ENCODE measurements at regions not wholly inside any gene's neighbourhood (a gene's known extent, or its start where the extent isn't known, plus 50 kb on each side); places are given as distances from the start of the nearest gene placed in this dataset.

- Histone ChIP-seq H3K27me3 (replicated peaks in 1 of 4; ENCODE audit: control insufficient read depth in 3 of 4, extremely low read depth in 1 of 4, insufficient read depth in 3 of 4, low read length in 3 of 4) (no peaks in the 10 kb centered on the region), H3K4me1 (replicated peaks in 1 of 4; ENCODE audit: control insufficient read depth in 3 of 4, insufficient read depth in 4 of 4, low read length in 3 of 4) (no peaks in the 10 kb centered on the region), H4K20me1 (replicated peaks in 1 of 2; ENCODE audit: control insufficient read depth in 1 of 2, insufficient read depth in 2 of 2, low read length in 2 of 2) (no peaks in the 10 kb centered on the region), H4K91ac (replicated peaks; ENCODE audit: insufficient read length, low read length) (no peak overlapping the region), H4K8ac (ENCODE audit: extremely low read depth, insufficient read depth, low read length) (no peak overlapping the region), H2BK5ac (ENCODE audit: low read depth, low read length) (no peak overlapping the region), H3K23ac (ENCODE audit: insufficient read length) (no peak overlapping the region), H3K79me2 (ENCODE audit: control insufficient read depth in 1 of 2, insufficient read depth in 2 of 2, low read length in 2 of 2) (no peaks in the 10 kb centered on the region), H3K23me2 (ENCODE audit: low read depth, low read length) (no peaks in the 10 kb centered on the region), H2AK5ac (ENCODE audit: low read depth, low read length) (no peak overlapping the region), H2BK20ac (ENCODE audit: low read length) (no peak overlapping the region), H3K9ac (replicated peaks in 1 of 4; ENCODE audit: extremely low read depth in 1 of 4, low read depth in 3 of 4, low read length in 3 of 4) (no peak overlapping the region), H2BK15ac (ENCODE audit: low read length) (no peak overlapping the region), H3K27ac (ENCODE audit: low read depth, low read length) (no peak overlapping the region), H3K79me1 (ENCODE audit: low read depth, low read length) (no peaks in the 10 kb centered on the region), H3K18ac (ENCODE audit: extremely low read depth, low read length) (no peak overlapping the region), H4K5ac (ENCODE audit: insufficient read length, low read depth, low read length) (no peak overlapping the region), H3K4me2 (ENCODE audit: insufficient read depth in 1 of 2, low read depth in 2 of 2, low read length in 2 of 2) (no peak overlapping the region), H2BK12ac (ENCODE audit: low read depth, low read length) (no peak overlapping the region), H2BK120ac (replicated peaks; ENCODE audit: low read depth, low read length) (no peak overlapping the region), H2AFZ (ENCODE audit: low read length) (no peak overlapping the region), H3K9me3 (ENCODE audit: insufficient read depth in 2 of 2, low read depth in 1 of 2, low read length in 1 of 2) (no peaks in the 10 kb centered on the region), H3K56ac (replicated peaks; ENCODE audit: insufficient read length, low read depth, low read length) (no peak overlapping the region), H3K4ac (replicated peaks; ENCODE audit: insufficient read length, low read depth, low read length) (no peak overlapping the region), H3K36me3 (ENCODE audit: control insufficient read depth in 2 of 4, insufficient read depth in 4 of 4, low read length in 3 of 4) (no peaks in the 10 kb centered on the region), H3K14ac (ENCODE audit: insufficient read length) (no peak overlapping the region), H3K4me3 (ENCODE audit: extremely low read depth in 1 of 4, insufficient read depth in 2 of 4, low read depth in 3 of 4, low read length in 4 of 4) (no peak overlapping the region)
- 93% methylated on average over 1 of the region's 1 CpG; no CpG with 5 or more reads in 1 of the 2 experiments for WGBS, 2 experiments (ENCODE audit: extremely low coverage in 1 of 2, insufficient coverage in 1 of 2, insufficient read length in 1 of 2, insufficient replicate concordance in 2 of 2, low coverage in 1 of 2, low lambda C conversion rate in 2 of 2, missing lambda C conversion rate in 1 of 2)
- POLR2A ChIA-PET (ENCODE audit: partially characterized antibody) = no interaction called here
- FAIRE-seq = no peak
- CTCF ChIA-PET (ENCODE audit: partially characterized antibody) = no interaction called here
- no peak for DNase-seq (ENCODE audit: low read depth in 1 of 2, low spot score in 2 of 2)
- TF ChIP-seq KDM1A (IDR thresholded peaks at IDR 0.05; ENCODE audit: borderline replicate concordance, low read length) = no peak
- TF ChIP-seq BCL11A (IDR thresholded peaks at IDR 0.05; ENCODE audit: low read depth in 2 of 2, low read length in 2 of 2) = no peak
- TF ChIP-seq CEBPB (IDR thresholded peaks at IDR 0.05; ENCODE audit: low read depth, low read length) = no peak
- no peak for TF ChIP-seq SRF (IDR thresholded peaks at IDR 0.05; ENCODE audit: low read depth, low read length)
- TF ChIP-seq POLR2A (IDR thresholded peaks at IDR 0.05; ENCODE audit: control extremely low read depth in 1 of 2, low read depth in 2 of 2, low read length in 2 of 2) = no peak
- TF ChIP-seq EZH2 (IDR thresholded peaks at IDR 0.05; ENCODE audit: low read depth, low read length, severe bottlenecking) = no peak
- no peak for TF ChIP-seq CHD2 (IDR thresholded peaks at IDR 0.05; ENCODE audit: low read length)
- no peak for TF ChIP-seq TEAD4 (IDR thresholded peaks at IDR 0.05; ENCODE audit: low read depth, low read length)
- TF ChIP-seq HDAC6 (IDR thresholded peaks at IDR 0.05; ENCODE audit: low read depth, low read length) = no peak
- TF ChIP-seq SP2 (IDR thresholded peaks at IDR 0.05; ENCODE audit: low read length) = no peak
- TF ChIP-seq SAP30 (IDR thresholded peaks at IDR 0.05; ENCODE audit: insufficient read depth, insufficient replicate concordance, low read length) = no peak
- TF ChIP-seq CREB1 (IDR thresholded peaks at IDR 0.05) = no peak
- TF ChIP-seq EGR1 (IDR thresholded peaks at IDR 0.05; ENCODE audit: borderline replicate concordance, low read depth, low read length) = no peak
- no peak for TF ChIP-seq BRCA1 (IDR thresholded peaks at IDR 0.05; ENCODE audit: low read depth, low read length)
- TF ChIP-seq E2F6 (IDR thresholded peaks at IDR 0.05) = no peak
- TF ChIP-seq ASH2L (IDR thresholded peaks at IDR 0.05; ENCODE audit: low read length) = no peak
- TF ChIP-seq POLR2AphosphoS5 (IDR thresholded peaks at IDR 0.05; ENCODE audit: low read depth, low read length) = no peak
These were observed 451.5 kb downstream of the TENT5A start for GRCh38 chr6:81300961-81301360.

Data from H1 (cell line).